ENCODE measurements at regions not wholly inside any gene's neighbourhood (a gene's known extent, or its start where the extent isn't known, plus 50 kb on each side); places are given as distances from the start of the nearest gene placed in this dataset.
"Not testable (repeated sequence)": the region's sequence is repeated elsewhere in the genome, so short reads cannot be mapped to it uniquely, and the experiment has no call there.

DNA sequence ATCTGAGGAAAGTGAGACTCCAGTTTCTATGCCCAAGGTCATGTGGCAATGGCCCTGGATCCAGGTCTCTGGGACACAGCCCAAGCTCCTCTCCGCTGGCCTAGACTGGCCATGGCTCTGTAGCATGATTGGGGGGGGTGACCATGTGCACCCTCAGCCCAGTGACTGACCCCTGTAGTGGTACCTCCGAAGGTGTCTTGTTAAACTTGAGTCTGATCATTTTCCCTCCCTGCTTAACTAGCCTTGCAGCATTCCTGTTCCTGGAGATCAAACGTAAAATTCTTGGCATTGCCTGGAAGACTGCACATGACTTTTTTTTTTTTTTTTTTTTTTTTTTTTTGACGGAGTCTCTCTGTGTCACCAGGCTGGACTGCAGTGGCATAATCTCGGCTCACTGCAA is 1116.0 kb downstream of the TBC1D22A start:
- no peak for ATAC-seq (ENCODE audit: low FRiP score)
- no peak for TF ChIP-seq CTCF (IDR thresholded peaks at IDR 0.05)
- DNase-seq (ENCODE audit: low spot score), result no peak

DNA sequence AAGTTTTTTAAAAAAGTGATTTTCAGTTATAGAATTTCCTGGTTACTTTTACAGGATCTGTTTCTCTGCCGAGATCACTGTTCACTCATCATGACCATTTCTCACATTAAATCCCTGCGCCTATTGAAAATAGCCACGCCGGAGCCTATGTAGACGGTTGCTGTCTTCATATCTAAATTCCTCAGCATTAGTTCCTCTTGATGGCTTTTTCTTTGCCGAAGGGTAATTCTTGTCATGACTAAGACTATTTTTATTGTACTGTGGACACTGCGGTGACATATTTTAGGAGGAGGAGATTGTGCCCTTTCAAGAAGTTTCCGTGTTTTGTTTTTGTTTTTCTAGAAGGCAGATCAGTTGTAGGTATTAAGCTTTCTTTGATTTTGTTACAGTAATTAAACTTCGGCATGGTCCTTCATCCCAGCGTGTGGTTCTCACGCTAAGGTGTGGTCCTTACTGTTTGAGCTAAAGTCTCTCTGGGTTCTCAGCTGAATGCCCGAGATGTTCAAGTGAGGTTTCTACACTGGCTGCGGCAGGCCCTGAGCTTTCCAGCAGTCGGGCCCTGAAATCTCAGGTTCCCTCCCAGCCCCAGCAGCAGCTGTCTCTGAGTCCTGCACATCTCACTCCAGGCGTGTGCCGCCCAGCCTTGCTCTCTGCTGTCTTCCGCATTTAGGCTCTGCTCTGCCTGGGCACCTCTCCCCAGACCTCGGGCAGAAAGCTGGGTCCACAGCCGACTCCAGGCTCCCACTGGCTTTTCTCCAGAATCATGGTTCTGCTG is 1110.5 kb downstream of the TBC1D22A start:
- DNase-seq (ENCODE audit: low spot score), result no peak
- TF ChIP-seq CTCF (IDR thresholded peaks at IDR 0.05), result no peak
- no peak for ATAC-seq (ENCODE audit: low FRiP score)

DNA sequence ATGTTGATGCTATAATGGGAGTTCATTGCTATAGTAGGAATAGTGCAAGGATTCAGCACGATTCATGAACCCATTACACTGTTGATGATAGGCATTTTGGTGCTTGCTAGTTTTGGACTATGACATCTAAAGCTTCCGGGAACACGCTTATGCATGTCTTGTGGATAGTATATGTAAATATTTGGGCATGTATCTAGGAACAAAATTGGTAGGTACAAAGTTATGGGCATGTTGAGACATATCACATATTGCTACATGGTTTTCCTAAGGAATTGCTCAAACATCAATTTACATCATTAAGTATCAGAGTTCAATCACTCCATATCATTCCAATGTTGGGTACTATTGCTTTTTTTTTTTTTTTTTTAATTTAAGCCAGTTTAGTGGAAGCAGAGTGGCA is 1103.2 kb downstream of the TBC1D22A start:
- no peak for ATAC-seq (ENCODE audit: low FRiP score)
- DNase-seq (ENCODE audit: low spot score), result no peak
- no peak for TF ChIP-seq CTCF (IDR thresholded peaks at IDR 0.05)

- ATAC-seq (ENCODE audit: low FRiP score) (no peak), DNase-seq (ENCODE audit: low spot score) (no peak)
- TF ChIP-seq CTCF (IDR thresholded peaks at IDR 0.05), result no peak
These were observed 1099.9 kb downstream of the TBC1D22A start for GRCh38 chr22:47862394-47862793.

DNA sequence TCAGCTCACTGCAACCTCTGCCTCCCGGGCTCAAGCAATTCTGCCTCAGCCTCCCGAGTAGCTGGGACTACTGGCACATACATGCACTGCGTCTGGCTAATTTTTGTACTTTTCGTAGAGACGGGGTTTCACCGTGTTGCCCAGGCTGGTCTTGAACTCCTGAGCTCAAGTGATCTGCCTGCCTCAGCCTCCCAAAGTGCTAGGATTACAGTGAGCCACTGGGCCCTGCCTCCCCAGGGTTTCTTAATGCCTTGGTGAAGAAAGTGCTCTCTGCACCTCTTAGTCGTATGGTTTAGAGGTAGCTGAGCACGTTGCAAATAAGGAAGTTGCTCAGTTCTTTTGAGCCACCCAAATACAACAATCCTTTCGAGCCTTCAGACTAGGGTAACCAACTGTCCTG is 1098.5 kb downstream of the TBC1D22A start:
- not testable (repeated sequence) for DNase-seq (ENCODE audit: low spot score); ATAC-seq (ENCODE audit: low FRiP score)

- TF ChIP-seq CTCF (IDR thresholded peaks at IDR 0.05), result no peak
- no peak for DNase-seq (ENCODE audit: low spot score)
These were observed 1097.6 kb downstream of the TBC1D22A start for GRCh38 chr22:47859881-47860525.

DNA sequence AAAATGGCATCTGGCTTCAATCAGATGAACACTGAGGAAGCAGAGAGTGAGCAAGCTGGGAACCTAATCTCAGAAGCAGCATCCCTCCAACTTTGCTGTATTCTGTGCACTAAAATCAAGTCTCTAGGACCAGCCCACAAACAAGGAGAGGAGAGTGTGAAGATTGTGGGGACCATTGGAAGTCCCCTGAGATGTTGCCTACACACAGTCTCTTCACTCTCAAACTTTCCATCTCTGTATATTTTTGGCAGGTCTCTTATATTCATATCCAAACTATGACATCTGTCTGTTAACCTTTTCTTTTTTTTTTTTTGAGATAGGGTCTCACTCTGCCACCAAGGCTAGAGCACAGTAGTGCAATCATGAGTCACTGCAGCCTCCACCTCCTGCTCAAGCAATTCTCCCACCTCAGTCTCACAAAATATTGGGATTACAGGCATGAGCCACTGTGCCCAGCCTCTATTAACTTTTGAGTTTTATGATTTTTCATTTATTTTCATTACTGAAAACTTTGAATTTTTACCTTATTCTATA is 1096.4 kb downstream of the TBC1D22A start:
- DNase-seq (ENCODE audit: low spot score) (no peak), ATAC-seq (ENCODE audit: low FRiP score) (no peak)
- TF ChIP-seq CTCF (IDR thresholded peaks at IDR 0.05), result no peak

More at GRCh38 chr22:47859881-47860525, 1097.6 kb downstream of the TBC1D22A start:
- no peak for ATAC-seq (ENCODE audit: low FRiP score)

Data from omental fat pad (tissue), 3 donors.